ENCODE measurements at regions not wholly inside any gene's neighbourhood (a gene's known extent, or its start where the extent isn't known, plus 50 kb on each side); places are given as distances from the start of the nearest gene placed in this dataset.

DNA sequence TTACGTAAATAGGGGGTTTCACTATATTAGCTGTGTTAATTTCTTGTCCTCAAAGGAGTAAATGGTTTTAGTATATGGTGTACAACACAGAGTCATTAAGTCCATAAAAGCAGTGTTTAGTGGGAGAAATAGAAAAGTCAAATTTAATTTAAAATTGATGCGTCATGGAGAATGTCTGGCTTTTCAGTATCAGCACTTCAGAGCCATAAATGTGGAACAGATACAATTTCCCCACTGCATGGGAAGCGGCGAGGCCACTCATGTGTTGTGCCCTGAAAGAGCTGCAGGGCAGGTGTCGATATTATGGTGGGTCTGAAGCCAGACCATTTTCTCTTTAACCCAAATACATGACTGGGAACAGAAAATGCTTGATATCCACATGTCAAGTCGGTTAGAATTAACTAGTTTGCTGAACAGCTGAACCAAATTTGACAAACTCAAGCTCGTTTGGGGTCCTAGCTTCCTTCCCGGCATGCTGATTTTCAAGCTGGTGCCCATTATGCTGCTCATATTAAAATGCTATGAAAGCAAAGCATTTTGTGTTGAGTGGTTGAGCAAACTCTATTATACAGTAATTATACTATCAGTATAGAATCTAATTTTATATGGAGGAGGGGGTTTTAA, 364.6 kb upstream of the TBL1XR1 start:
- H3K27ac ChIP-seq = no peak overlapping the region
- H2AFZ ChIP-seq = no peak overlapping the region
- no peaks in the 10 kb centered on the region for H3K9me3 ChIP-seq (ENCODE audit: control insufficient read depth, low read length)
- no peaks in the 10 kb centered on the region for H3K27me3 ChIP-seq (ENCODE audit: control insufficient read depth, insufficient read depth, low read length)
- H3K79me2 ChIP-seq = no peaks in the 10 kb centered on the region
- H3K4me3 ChIP-seq (ENCODE audit: low read depth, low read length) = no peak overlapping the region
- H3K9ac ChIP-seq = no peak overlapping the region
- TF ChIP-seq, protein P1, sequence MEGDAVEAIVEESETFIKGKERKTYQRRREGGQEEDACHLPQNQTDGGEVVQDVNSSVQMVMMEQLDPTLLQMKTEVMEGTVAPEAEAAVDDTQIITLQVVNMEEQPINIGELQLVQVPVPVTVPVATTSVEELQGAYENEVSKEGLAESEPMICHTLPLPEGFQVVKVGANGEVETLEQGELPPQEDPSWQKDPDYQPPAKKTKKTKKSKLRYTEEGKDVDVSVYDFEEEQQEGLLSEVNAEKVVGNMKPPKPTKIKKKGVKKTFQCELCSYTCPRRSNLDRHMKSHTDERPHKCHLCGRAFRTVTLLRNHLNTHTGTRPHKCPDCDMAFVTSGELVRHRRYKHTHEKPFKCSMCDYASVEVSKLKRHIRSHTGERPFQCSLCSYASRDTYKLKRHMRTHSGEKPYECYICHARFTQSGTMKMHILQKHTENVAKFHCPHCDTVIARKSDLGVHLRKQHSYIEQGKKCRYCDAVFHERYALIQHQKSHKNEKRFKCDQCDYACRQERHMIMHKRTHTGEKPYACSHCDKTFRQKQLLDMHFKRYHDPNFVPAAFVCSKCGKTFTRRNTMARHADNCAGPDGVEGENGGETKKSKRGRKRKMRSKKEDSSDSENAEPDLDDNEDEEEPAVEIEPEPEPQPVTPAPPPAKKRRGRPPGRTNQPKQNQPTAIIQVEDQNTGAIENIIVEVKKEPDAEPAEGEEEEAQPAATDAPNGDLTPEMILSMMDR (IDR thresholded peaks at IDR 0.05) = no peak
- no peak overlapping the region for H3K4me2 ChIP-seq (ENCODE audit: low read length)
- no peaks in the 10 kb centered on the region for H3K36me3 ChIP-seq (ENCODE audit: control insufficient read depth, insufficient read depth, low read length)
- peaks cover 19% of the 10 kb centered on the region for H3K4me1 ChIP-seq

DNA sequence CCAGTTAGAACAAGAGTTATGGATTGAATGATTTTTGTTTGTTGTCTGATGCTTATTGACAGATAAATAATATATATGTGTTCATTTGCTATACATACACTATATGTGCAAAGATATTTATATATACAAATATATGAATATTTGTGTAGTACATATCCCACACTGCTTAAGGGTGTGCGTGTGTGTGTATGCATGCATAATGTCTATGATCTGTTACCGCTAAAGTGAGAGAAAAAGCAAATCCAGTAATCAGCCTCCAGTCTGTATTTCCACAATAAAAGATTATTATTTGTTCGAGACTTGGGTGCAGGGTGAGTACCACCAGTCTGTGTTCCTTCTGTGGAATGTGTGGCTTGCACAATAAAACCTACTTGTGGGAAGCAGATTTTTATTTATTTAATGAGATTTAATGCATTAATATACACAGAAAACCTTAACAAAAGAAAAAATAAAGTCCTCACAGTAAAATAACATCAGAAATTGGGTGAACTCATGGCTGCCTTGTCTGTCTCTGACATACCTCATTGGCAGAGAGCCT, 366.0 kb upstream of the TBL1XR1 start:
- Histone ChIP-seq H3K36me3 (ENCODE audit: control insufficient read depth, insufficient read depth, low read length) (no peaks in the 10 kb centered on the region), H3K4me2 (ENCODE audit: low read length) (no peak overlapping the region), H3K79me2 (no peaks in the 10 kb centered on the region), H3K27me3 (ENCODE audit: control insufficient read depth, insufficient read depth, low read length) (no peaks in the 10 kb centered on the region), H3K27ac (no peak overlapping the region), H3K4me3 (ENCODE audit: low read depth, low read length) (no peak overlapping the region), H3K9ac (no peak overlapping the region), H3K4me1 (peaks cover 22% of the 10 kb centered on the region), H3K9me3 (ENCODE audit: control insufficient read depth, low read length) (no peaks in the 10 kb centered on the region), H2AFZ (peak overlapping the region; percentile 76)
- TF ChIP-seq, protein P1 (IDR thresholded peaks at IDR 0.05) = no peak

DNA sequence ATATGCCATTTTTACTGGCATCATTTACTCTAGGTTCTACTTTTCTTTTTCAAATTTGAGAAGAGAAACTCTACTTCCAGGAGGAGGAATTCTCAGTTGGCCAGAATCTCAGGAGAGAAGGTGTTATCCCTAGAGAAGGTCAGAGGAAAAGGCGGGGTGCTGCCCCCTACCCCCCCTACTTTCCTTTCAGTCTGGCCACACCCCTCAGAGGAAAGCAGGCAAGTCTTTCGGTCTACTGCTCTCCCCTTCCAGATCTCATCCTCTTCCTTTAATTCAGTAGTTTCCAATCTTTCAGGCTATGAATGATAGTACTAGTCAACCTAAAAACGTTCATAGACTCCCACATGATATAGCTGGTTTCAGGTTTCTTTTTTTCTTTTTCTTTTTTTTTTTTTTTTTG, 366.5 kb upstream of the TBL1XR1 start:
- Histone ChIP-seq H3K27ac (no peak overlapping the region), H3K27me3 (ENCODE audit: control insufficient read depth, insufficient read depth, low read length) (no peaks in the 10 kb centered on the region), H3K36me3 (ENCODE audit: control insufficient read depth, insufficient read depth, low read length) (no peaks in the 10 kb centered on the region), H3K4me3 (ENCODE audit: low read depth, low read length) (no peak overlapping the region), H3K4me2 (ENCODE audit: low read length) (no peak overlapping the region), H3K9me3 (ENCODE audit: control insufficient read depth, low read length) (no peaks in the 10 kb centered on the region), H3K9ac (no peak overlapping the region), H2AFZ (peak overlapping the region; percentile 76), H3K79me2 (no peaks in the 10 kb centered on the region), H3K4me1 (peaks cover 22% of the 10 kb centered on the region)
- TF ChIP-seq, protein P1 (IDR thresholded peaks at IDR 0.05) = no peak

DNA sequence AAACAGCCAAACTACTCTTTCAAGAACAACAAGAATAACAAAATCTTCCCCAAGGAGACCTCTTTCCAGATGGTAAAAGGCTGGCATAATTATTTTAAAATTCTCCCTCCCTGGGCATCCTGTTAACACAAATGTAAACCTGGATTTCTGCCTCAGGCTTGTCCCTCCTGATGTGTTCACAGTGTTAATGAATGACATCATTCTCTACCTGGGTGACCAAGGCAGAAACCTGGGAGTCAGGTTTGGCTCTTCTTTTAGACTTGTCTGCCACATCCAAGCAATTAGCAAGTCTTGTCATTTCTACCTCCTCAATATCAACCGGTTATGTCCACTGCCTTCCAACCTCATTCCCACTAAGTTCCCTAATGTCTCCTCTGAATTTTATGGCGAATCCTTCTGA, 368.7 kb upstream of the TBL1XR1 start:
- no peak overlapping the region for H3K9ac ChIP-seq
- peak overlapping the region; percentile 21 for H2AFZ ChIP-seq
- H3K79me2 ChIP-seq = no peaks in the 10 kb centered on the region
- no peak overlapping the region for H3K4me3 ChIP-seq (ENCODE audit: low read depth, low read length)
- H3K4me2 ChIP-seq (ENCODE audit: low read length) = no peak overlapping the region
- H3K27me3 ChIP-seq (ENCODE audit: control insufficient read depth, insufficient read depth, low read length) = no peaks in the 10 kb centered on the region
- H3K36me3 ChIP-seq (ENCODE audit: control insufficient read depth, insufficient read depth, low read length) = no peaks in the 10 kb centered on the region
- no peaks in the 10 kb centered on the region for H3K9me3 ChIP-seq (ENCODE audit: control insufficient read depth, low read length)
- no peak overlapping the region for H3K27ac ChIP-seq
- peaks cover 30% of the 10 kb centered on the region for H3K4me1 ChIP-seq
- TF ChIP-seq, protein P1 (IDR thresholded peaks at IDR 0.05) = no peak

DNA sequence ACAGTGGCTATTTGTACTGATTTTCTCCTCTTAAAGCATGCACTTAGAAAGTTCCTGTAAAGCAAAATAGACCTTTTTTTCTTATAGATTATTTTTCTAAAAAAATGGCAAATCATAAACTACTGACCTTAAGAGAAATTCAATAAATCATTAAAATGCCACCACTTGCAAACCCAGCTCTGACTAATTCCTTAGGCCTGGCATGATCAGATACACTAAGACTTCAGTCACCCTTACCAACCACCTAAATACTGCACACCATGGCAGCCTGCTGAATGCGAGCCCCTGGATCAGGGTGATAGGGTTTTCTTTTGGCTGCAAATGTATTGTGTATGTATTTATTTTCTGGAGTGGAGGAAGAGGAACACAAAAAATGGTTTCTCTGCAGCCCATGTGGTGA, 370.6 kb upstream of the TBL1XR1 start:
- Histone ChIP-seq H3K4me2 (ENCODE audit: low read length) (no peak overlapping the region), H3K9me3 (ENCODE audit: control insufficient read depth, low read length) (no peaks in the 10 kb centered on the region), H3K9ac (no peak overlapping the region), H3K4me1 (peaks cover 46% of the 10 kb centered on the region), H3K36me3 (ENCODE audit: control insufficient read depth, insufficient read depth, low read length) (no peaks in the 10 kb centered on the region), H2AFZ (peak overlapping the region; percentile 72), H3K27ac (no peak overlapping the region), H3K27me3 (ENCODE audit: control insufficient read depth, insufficient read depth, low read length) (no peaks in the 10 kb centered on the region), H3K79me2 (no peaks in the 10 kb centered on the region), H3K4me3 (ENCODE audit: low read depth, low read length) (no peak overlapping the region)
- TF ChIP-seq, protein P1 (IDR thresholded peaks at IDR 0.05) = no peak
